ENCODE measurements at regions not wholly inside any gene's neighbourhood (a gene's known extent, or its start where the extent isn't known, plus 50 kb on each side); places are given as distances from the start of the nearest gene placed in this dataset.
"Not testable (repeated sequence)": the region's sequence is repeated elsewhere in the genome, so short reads cannot be mapped to it uniquely, and the experiment has no call there.

- intact Hi-C loops (cut with DNase I), result loop anchor here in 1 of 2 donors (10.0 kb wide), 1 partner anchor 187 kb away; no protein-coding TSS in a partner anchor
- no peak for DNase-seq (ENCODE audit: low spot score)
These were observed 52.0 kb downstream of the OLIG1 start for GRCh38 chr21:33121715-33122475.

- intact Hi-C loops (cut with DNase I), result loop anchor here in 1 of 2 donors (10.0 kb wide), 1 partner anchor 188 kb away; no protein-coding TSS in a partner anchor
- no peak for DNase-seq (ENCODE audit: low spot score)
These were observed 52.6 kb downstream of the OLIG1 start for GRCh38 chr21:33122507-33122906.

GRCh38 chr21:33123374-33124123 lies 53.6 kb downstream of the OLIG1 start:
- intact Hi-C loops (cut with DNase I), result loop anchor here in 1 of 2 donors (10.0 kb wide), 1 partner anchor 189 kb away; no protein-coding TSS in a partner anchor
- no peak for DNase-seq (ENCODE audit: low spot score)

- intact Hi-C loops (cut with DNase I), result loop anchor here in 1 of 2 donors (10.0 kb wide), 1 partner anchor 190 kb away; no protein-coding TSS in a partner anchor
These were observed 54.9 kb downstream of the OLIG1 start for GRCh38 chr21:33124889-33125288.

GRCh38 chr21:33125680-33126375 lies 55.9 kb downstream of the OLIG1 start:
- no peak for DNase-seq (ENCODE audit: low spot score)
- intact Hi-C loops (cut with DNase I), result loop anchor here in 1 of 2 donors (10.0 kb wide), 1 partner anchor 191 kb away; no protein-coding TSS in a partner anchor

More at GRCh38 chr21:33124889-33125288, 54.9 kb downstream of the OLIG1 start:
- no peak for DNase-seq (ENCODE audit: low spot score)

- intact Hi-C loops (cut with DNase I), result loop anchor here in 1 of 2 donors (10.0 kb wide), 1 partner anchor 192 kb away; no protein-coding TSS in a partner anchor
These were observed 56.6 kb downstream of the OLIG1 start for GRCh38 chr21:33126569-33126968.

GRCh38 chr21:33127154-33127867 lies 57.4 kb downstream of the OLIG1 start:
- DNase-seq (ENCODE audit: low spot score), result peak; percentile 87
- intact Hi-C loops (cut with DNase I), result loop anchor here in 1 of 2 donors (10.0 kb wide), 1 partner anchor 193 kb away; no protein-coding TSS in a partner anchor

More at GRCh38 chr21:33126569-33126968, 56.6 kb downstream of the OLIG1 start:
- DNase-seq (ENCODE audit: low spot score), result no peak

- no peak for DNase-seq (ENCODE audit: low spot score)
- intact Hi-C loops (cut with DNase I), result loop anchor here in 1 of 2 donors (10.0 kb wide), 1 partner anchor 193 kb away; no protein-coding TSS in a partner anchor
These were observed 57.9 kb downstream of the OLIG1 start for GRCh38 chr21:33127868-33128242.

GRCh38 chr21:33128538-33128937 lies 58.6 kb downstream of the OLIG1 start:
- no peak for DNase-seq (ENCODE audit: low spot score)
- intact Hi-C loops (cut with DNase I), result loop anchor here in 1 of 2 donors (10.0 kb wide), 1 partner anchor 194 kb away; no protein-coding TSS in a partner anchor

- DNase-seq (ENCODE audit: low spot score), result no peak
- intact Hi-C loops (cut with DNase I), result no loop called here
These were observed 62.1 kb downstream of the OLIG1 start for GRCh38 chr21:33132054-33132453.

- intact Hi-C loops (cut with DNase I), result loop anchor here in 1 of 2 donors (1.0 kb wide), 1 partner anchor 17 kb away; no protein-coding TSS in a partner anchor
- no peak for DNase-seq (ENCODE audit: low spot score)
These were observed 64.0 kb downstream of the OLIG1 start for GRCh38 chr21:33133892-33134291.

- intact Hi-C loops (cut with DNase I), result no loop called here
- no peak for DNase-seq (ENCODE audit: low spot score)
These were observed 66.0 kb downstream of the OLIG1 start for GRCh38 chr21:33135925-33136324.

- intact Hi-C loops (cut with DNase I), result no loop called here
- DNase-seq (ENCODE audit: low spot score), result no peak
These were observed 67.0 kb downstream of the OLIG1 start for GRCh38 chr21:33136847-33137502.

GRCh38 chr21:33139084-33139483 lies 69.1 kb downstream of the OLIG1 start:
- intact Hi-C loops (cut with DNase I), result no loop called here
- DNase-seq (ENCODE audit: low spot score), result no peak

GRCh38 chr21:33140288-33140687 lies 70.3 kb downstream of the OLIG1 start:
- intact Hi-C loops (cut with DNase I), result no loop called here

GRCh38 chr21:33146467-33146866 lies 76.5 kb downstream of the OLIG1 start:
- intact Hi-C loops (cut with DNase I), result no loop called here
- no peak for DNase-seq (ENCODE audit: low spot score)

More at GRCh38 chr21:33140288-33140687, 70.3 kb downstream of the OLIG1 start:
- DNase-seq (ENCODE audit: low spot score), result no peak

GRCh38 chr21:33149181-33149580 lies 79.2 kb downstream of the OLIG1 start:
- intact Hi-C loops (cut with DNase I), result no loop called here
- DNase-seq (ENCODE audit: low spot score), result no peak

GRCh38 chr21:33150968-33151367 lies 78.8 kb upstream of the IFNAR2 start:
- intact Hi-C loops (cut with DNase I); DNase-seq (ENCODE audit: low spot score): not testable (repeated sequence)
